A673 (cell line): ENCODE measurements at regions not wholly inside any gene's neighbourhood (a gene's known extent, or its start where the extent isn't known, plus 50 kb on each side); places are given as distances from the start of the nearest gene placed in this dataset.

Experiments
- BruUV-seq: library from RNA; stranded (reverse); fragments of 400-500 nt; replicated peaks from 2 replicates; lab custom pipeline; 2021; lab: Mats Ljungman, UMichigan
- CTCF ChIA-PET: fragments of 300-600 bp; sonication (Branson Sonifier 250); formaldehyde crosslinking; loops from one replicate; lab custom pipeline; 2022; ENCODE audit warnings: antibody characterized with exemption; lab: Charles Lee
- POLR2A ChIA-PET: fragments of 300-600 bp; sonication (Branson Sonifier 250); formaldehyde crosslinking; loops from one replicate; lab custom pipeline; 2022; ENCODE audit warnings: antibody characterized with exemption; ENCODE audit not compliant: low non-redundant PET; lab: Charles Lee
- DNase-seq: peaks from one replicate; pipeline ENCODE4 v3.0.0-alpha.2; 2015; ENCODE audit warnings: low spot score
- H3K27ac ChIP-seq: fragments of 200-600 bp; sonication (generic); 2 replicates; pipeline ENCODE4 v1.5.1; 2016; ENCODE audit warnings: mixed run types, low read depth, mild to moderate bottlenecking, mixed read lengths, antibody characterized with exemption, low read length; ENCODE audit not compliant: poor library complexity, severe bottlenecking
- H3K27me3 ChIP-seq: fragments of 200-600 bp; sonication (generic); replicated peaks from 2 replicates; pipeline ENCODE4 v1.6.1; 2017; ENCODE audit warnings: mixed run types, low read depth, mild to moderate bottlenecking, mixed read lengths, antibody characterized with exemption, low read length; ENCODE audit not compliant: insufficient read depth, poor library complexity
- H3K36me3 ChIP-seq: fragments of 200-600 bp; sonication (generic); 2 replicates; pipeline ENCODE4 v1.6.1; 2016; ENCODE audit warnings: mixed run types, mild to moderate bottlenecking, mixed read lengths, antibody characterized with exemption, low read length; ENCODE audit not compliant: insufficient read depth, poor library complexity, severe bottlenecking
- H3K4me1 ChIP-seq: fragments of 200-600 bp; sonication (generic); 2 replicates; pipeline ENCODE4 v1.6.1; 2017; ENCODE audit warnings: mixed run types, mild to moderate bottlenecking, mixed read lengths, antibody characterized with exemption, low read length; ENCODE audit not compliant: insufficient read depth, poor library complexity, severe bottlenecking
- H3K4me3 ChIP-seq: fragments of 200-600 bp; sonication (generic); 2 replicates; pipeline ENCODE4 v1.5.1; 2016; ENCODE audit warnings: low read depth, mixed run types, mild to moderate bottlenecking, mixed read lengths, low read length; ENCODE audit not compliant: poor library complexity, severe bottlenecking
- H3K9me3 ChIP-seq: fragments of 200-600 bp; sonication (generic); 2 replicates; pipeline ENCODE4 v1.6.1; 2016; ENCODE audit warnings: mixed run types, low read depth, mild to moderate bottlenecking, mixed read lengths, antibody characterized with exemption, low read length; ENCODE audit not compliant: poor library complexity, severe bottlenecking
- EZH2 ChIP-seq: fragments of 200-600 bp; sonication (generic); IDR thresholded peaks from 2 replicates; pipeline ENCODE4 v1.6.1; 2017; ENCODE audit warnings: borderline replicate concordance, low read depth, mild to moderate bottlenecking, mixed read lengths, antibody characterized with exemption, low read length; ENCODE audit not compliant: poor library complexity, severe bottlenecking
- intact Hi-C: fragments of 100-400 bp; cut with micrococcal nuclease; formaldehyde crosslinking; loops from one replicate; pipeline ENCODE4 v1.10.0; 2022; ENCODE audit not compliant: unreplicated experiment
- TF ChIP-seq, protein P1 (sequence below): fragments of 300-800, 200-600 bp; sonication (generic); conservative IDR thresholded peaks from 2 replicates; pipeline ENCODE4 v1.5.1; 2017; ENCODE audit warnings: low read depth, mild to moderate bottlenecking, antibody characterized with exemption, low read length, moderate library complexity, mixed read lengths

DNA sequence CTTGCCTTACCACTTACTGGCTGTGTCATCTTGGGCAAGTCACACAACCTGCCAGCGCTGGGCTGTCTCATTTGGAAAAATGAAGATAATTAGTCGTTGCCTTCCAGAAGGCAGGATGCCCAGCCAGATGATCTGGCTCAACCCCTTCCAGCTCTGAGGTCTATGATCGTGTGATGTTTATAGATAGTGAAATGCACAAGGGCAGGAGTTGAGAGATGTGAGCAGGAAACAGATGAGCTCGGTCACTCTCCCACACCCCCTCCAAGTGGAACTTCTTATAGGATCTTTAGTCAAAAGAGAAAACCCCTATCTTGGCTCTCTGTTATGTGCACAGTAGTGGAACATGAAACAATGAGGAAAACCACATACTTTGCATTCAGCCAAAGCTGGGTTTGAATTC lies 336.8 kb upstream of the PPARGC1A start:
- POLR2A ChIA-PET, result no interaction called here
- no peaks in the 10 kb centered on the region for H3K36me3 ChIP-seq
- no peak for DNase-seq
- no peak overlapping the region for H3K27ac ChIP-seq
- no peaks in the 10 kb centered on the region for H3K9me3 ChIP-seq
- no peak for TF ChIP-seq EZH2
- TF ChIP-seq, protein P1, sequence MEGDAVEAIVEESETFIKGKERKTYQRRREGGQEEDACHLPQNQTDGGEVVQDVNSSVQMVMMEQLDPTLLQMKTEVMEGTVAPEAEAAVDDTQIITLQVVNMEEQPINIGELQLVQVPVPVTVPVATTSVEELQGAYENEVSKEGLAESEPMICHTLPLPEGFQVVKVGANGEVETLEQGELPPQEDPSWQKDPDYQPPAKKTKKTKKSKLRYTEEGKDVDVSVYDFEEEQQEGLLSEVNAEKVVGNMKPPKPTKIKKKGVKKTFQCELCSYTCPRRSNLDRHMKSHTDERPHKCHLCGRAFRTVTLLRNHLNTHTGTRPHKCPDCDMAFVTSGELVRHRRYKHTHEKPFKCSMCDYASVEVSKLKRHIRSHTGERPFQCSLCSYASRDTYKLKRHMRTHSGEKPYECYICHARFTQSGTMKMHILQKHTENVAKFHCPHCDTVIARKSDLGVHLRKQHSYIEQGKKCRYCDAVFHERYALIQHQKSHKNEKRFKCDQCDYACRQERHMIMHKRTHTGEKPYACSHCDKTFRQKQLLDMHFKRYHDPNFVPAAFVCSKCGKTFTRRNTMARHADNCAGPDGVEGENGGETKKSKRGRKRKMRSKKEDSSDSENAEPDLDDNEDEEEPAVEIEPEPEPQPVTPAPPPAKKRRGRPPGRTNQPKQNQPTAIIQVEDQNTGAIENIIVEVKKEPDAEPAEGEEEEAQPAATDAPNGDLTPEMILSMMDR, result no peak
- no peaks in the 10 kb centered on the region for H3K4me1 ChIP-seq
- H3K27me3 ChIP-seq, result peaks cover 16% of the 10 kb centered on the region
- BruUV-seq, result no TSS peak
- no peak overlapping the region for H3K4me3 ChIP-seq
- intact Hi-C loops, result no loop called here
- CTCF ChIA-PET, result no interaction called here

DNA sequence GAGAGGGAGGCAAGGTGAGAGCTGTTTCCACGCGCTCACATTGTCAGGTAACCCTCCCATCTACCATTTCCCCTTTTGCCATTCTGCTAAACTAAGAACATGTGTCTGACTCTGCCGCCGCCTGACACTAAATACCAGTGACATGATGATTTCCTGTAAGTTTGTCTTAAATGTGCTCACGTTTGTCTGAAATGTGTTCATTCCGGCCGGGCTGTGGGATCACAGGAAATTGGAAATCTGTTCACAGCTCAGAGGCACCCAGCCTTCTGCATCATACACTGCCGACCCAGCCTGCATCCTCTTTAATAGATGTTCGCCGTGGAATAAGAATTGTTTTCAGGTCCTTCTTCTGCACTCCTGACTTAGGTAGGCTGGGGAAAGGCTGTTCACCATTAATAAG lies 336.2 kb upstream of the PPARGC1A start:
- H3K27me3 ChIP-seq, result peaks cover 15% of the 10 kb centered on the region
- TF ChIP-seq, protein P1, result no peak
- TF ChIP-seq EZH2, result no peak
- intact Hi-C loops, result no loop called here
- H3K36me3 ChIP-seq, result no peaks in the 10 kb centered on the region
- H3K9me3 ChIP-seq, result no peaks in the 10 kb centered on the region
- no peaks in the 10 kb centered on the region for H3K4me1 ChIP-seq
- no peak overlapping the region for H3K4me3 ChIP-seq
- DNase-seq, result no peak
- POLR2A ChIA-PET, result interaction anchor here (0.6 kb wide), 1 partner anchor 179 kb away, joined by 3 read pairs; no protein-coding TSS in a partner anchor
- BruUV-seq, result no TSS peak
- CTCF ChIA-PET, result no interaction called here
- no peak overlapping the region for H3K27ac ChIP-seq

DNA sequence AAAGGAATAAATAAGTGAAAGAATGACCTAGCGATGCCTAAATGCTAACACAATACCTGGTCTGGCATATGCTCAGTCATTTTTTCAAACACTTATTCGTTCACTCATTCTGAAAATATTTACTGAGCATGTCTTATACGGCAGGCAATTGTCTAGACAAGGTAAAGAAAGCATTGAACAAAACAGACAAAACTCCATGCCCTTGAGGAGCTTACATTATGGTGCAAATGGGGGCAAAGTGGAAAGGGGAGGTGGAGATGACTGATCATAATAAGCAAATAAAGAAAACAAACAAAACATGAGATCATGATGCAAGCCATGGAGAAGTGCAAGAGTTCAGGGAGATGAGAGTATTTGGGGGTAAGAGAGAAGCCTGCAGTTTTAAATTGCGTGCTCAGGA lies 334.6 kb upstream of the PPARGC1A start:
- H3K36me3 ChIP-seq, result no peaks in the 10 kb centered on the region
- intact Hi-C loops, result no loop called here
- TF ChIP-seq, protein P1, result no peak
- no peak for TF ChIP-seq EZH2
- no TSS peak for BruUV-seq
- H3K4me1 ChIP-seq, result no peaks in the 10 kb centered on the region
- no peak overlapping the region for H3K4me3 ChIP-seq
- no peaks in the 10 kb centered on the region for H3K9me3 ChIP-seq
- POLR2A ChIA-PET, result no interaction called here
- peaks cover 5% of the 10 kb centered on the region for H3K27me3 ChIP-seq
- CTCF ChIA-PET, result no interaction called here
- no peak overlapping the region for H3K27ac ChIP-seq
- no peak for DNase-seq
